ENCODE measurements at regions not wholly inside any gene's neighbourhood (a gene's known extent, or its start where the extent isn't known, plus 50 kb on each side); places are given as distances from the start of the nearest gene placed in this dataset.
A peak's percentile ranks its signal among the peaks of the same experiment; 100 is the strongest.

GRCh38 chr16:65524231-65524630, 402.4 kb upstream of the CDH11 start:
- ChIA-PET CTCF (interaction anchor here (0.6 kb wide), 1 partner anchor 24 kb away, joined by 3 read pairs; no protein-coding TSS in a partner anchor), POLR2A (no interaction called here)
- Mint-ChIP-seq H3K4me1 (peaks cover 50% of the 10 kb centered on the region), H3K36me3 (peaks cover 8% of the 10 kb centered on the region), H3K27ac (no peak overlapping the region), H3K27me3 (ENCODE audit: low read depth) (peaks cover 7% of the 10 kb centered on the region; the same call in 1 of the 2 replicates), H3K9me3 (peaks cover 10% of the 10 kb centered on the region), H3K4me3 (no peak overlapping the region)
- no peak for ATAC-seq
- TF ChIP-seq ZNF532 (CRISPR knock-in tag; IDR thresholded peaks at IDR 0.05; ENCODE audit: borderline replicate concordance) = no peak
- TF ChIP-seq ARID4B (CRISPR knock-in tag; IDR thresholded peaks at IDR 0.05; ENCODE audit: borderline replicate concordance) = no peak
- TF ChIP-seq JAZF1 (CRISPR knock-in tag; IDR thresholded peaks at IDR 0.05) = no peak
- no peak for TF ChIP-seq CTCF (IDR thresholded peaks at IDR 0.05)
- no peak for TF ChIP-seq USF1 (CRISPR knock-in tag; IDR thresholded peaks at IDR 0.05)
- no peak for TF ChIP-seq TEAD4 (CRISPR knock-in tag; IDR thresholded peaks at IDR 0.05)
- no peak for DNase-seq (ENCODE audit: low spot score)

- ChIA-PET POLR2A (no interaction called here), CTCF (no interaction called here)
- H3K9me3 Mint-ChIP-seq = peaks cover 10% of the 10 kb centered on the region
- H3K27ac Mint-ChIP-seq = peak overlapping the region; percentile 78
- ATAC-seq (peak; percentile 37; the same call in 1 of the 2 replicates), DNase-seq (ENCODE audit: low spot score) (no peak)
- peaks cover 8% of the 10 kb centered on the region for H3K36me3 Mint-ChIP-seq
- H3K4me1 Mint-ChIP-seq = peaks cover 50% of the 10 kb centered on the region
- peaks cover 7% of the 10 kb centered on the region; the same call in 1 of the 2 replicates for H3K27me3 Mint-ChIP-seq (ENCODE audit: low read depth)
- no peak overlapping the region for H3K4me3 Mint-ChIP-seq
- TF ChIP-seq NFE2L1 (CRISPR knock-in tag; IDR thresholded peaks at IDR 0.05) (no peak), ATF1 (CRISPR knock-in tag; IDR thresholded peaks at IDR 0.05) (no peak), IRF2 (CRISPR knock-in tag; IDR thresholded peaks at IDR 0.05; ENCODE audit: borderline replicate concordance, low read depth) (no peak), CDX4 (CRISPR knock-in tag; IDR thresholded peaks at IDR 0.05; ENCODE audit: borderline replicate concordance) (no peak)
Measured at GRCh38 chr16:65523283-65523944, 401.6 kb upstream of the CDH11 start.

Measured in WTC11 (cell line).